ENCODE measurements at regions not wholly inside any gene's neighbourhood (a gene's known extent, or its start where the extent isn't known, plus 50 kb on each side); places are given as distances from the start of the nearest gene placed in this dataset.

DNA sequence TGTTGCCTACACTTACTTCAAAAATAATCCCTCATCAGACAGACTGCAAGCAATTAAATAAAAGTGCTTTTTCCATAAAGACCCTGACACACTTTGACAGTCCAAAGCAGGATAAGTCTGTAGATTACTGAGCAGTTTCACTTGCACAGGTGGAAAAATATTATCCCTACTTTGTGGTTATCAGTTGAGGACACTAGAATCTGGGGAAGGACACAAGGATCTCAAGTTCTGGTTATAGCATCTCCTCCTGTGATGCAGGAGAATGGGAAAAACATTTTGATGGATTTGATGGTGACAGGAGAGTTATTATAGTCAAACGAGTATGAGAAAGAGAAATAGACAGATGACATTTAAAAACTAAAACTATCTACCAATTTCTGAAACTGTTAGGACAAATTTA, 122.9 kb upstream of the PCDH9 start:
- Histone ChIP-seq H3K9ac (no peak overlapping the region), H4K20me1 (ENCODE audit: insufficient read depth) (no peaks in the 10 kb centered on the region), H3K4me3 (IDR thresholded peaks at IDR 0.05; ENCODE audit: insufficient read depth, low read depth, low read length) (no peak overlapping the region), H3K4me2 (no peak overlapping the region), H2AFZ (ENCODE audit: low read depth) (no peak overlapping the region), H3K36me3 (ENCODE audit: insufficient read depth) (no peaks in the 10 kb centered on the region), H3K4me1 (ENCODE audit: low read depth, poor library complexity, severe bottlenecking) (no peaks in the 10 kb centered on the region), H3K79me2 (ENCODE audit: insufficient read depth, low read depth) (no peaks in the 10 kb centered on the region), H3K27ac (no peak overlapping the region), H3K27me3 (ENCODE audit: insufficient read depth, low read depth) (no peaks in the 10 kb centered on the region)
- TF ChIP-seq, protein P1, sequence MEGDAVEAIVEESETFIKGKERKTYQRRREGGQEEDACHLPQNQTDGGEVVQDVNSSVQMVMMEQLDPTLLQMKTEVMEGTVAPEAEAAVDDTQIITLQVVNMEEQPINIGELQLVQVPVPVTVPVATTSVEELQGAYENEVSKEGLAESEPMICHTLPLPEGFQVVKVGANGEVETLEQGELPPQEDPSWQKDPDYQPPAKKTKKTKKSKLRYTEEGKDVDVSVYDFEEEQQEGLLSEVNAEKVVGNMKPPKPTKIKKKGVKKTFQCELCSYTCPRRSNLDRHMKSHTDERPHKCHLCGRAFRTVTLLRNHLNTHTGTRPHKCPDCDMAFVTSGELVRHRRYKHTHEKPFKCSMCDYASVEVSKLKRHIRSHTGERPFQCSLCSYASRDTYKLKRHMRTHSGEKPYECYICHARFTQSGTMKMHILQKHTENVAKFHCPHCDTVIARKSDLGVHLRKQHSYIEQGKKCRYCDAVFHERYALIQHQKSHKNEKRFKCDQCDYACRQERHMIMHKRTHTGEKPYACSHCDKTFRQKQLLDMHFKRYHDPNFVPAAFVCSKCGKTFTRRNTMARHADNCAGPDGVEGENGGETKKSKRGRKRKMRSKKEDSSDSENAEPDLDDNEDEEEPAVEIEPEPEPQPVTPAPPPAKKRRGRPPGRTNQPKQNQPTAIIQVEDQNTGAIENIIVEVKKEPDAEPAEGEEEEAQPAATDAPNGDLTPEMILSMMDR (conservative IDR thresholded peaks at IDR 0.05; ENCODE audit: low read depth, low read length): no peak

DNA sequence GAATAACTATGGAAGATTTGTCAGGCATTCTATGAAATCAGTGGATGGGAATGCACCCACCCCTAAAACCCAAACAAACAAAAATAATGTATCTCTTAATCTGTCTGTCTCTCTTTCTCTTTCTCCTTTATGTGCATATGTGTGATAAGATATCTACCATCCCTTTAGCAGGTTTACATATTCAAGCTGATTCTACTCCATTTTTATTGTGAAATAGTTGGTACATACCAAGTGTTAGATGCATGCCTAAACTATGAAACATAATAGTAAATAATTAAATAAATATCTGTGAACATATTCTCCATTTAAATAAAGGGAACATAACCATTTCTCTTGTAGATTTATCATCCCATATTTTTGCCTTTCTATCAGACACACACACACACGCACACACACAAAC, 121.8 kb upstream of the PCDH9 start:
- Histone ChIP-seq H3K4me2 (no peak overlapping the region), H3K36me3 (ENCODE audit: insufficient read depth) (no peaks in the 10 kb centered on the region), H2AFZ (ENCODE audit: low read depth) (no peak overlapping the region), H3K4me1 (ENCODE audit: low read depth, poor library complexity, severe bottlenecking) (no peaks in the 10 kb centered on the region), H3K27ac (no peak overlapping the region), H3K27me3 (ENCODE audit: insufficient read depth, low read depth) (no peaks in the 10 kb centered on the region), H3K4me3 (IDR thresholded peaks at IDR 0.05; ENCODE audit: insufficient read depth, low read depth, low read length) (no peak overlapping the region), H3K79me2 (ENCODE audit: insufficient read depth, low read depth) (no peaks in the 10 kb centered on the region), H3K9ac (no peak overlapping the region), H4K20me1 (ENCODE audit: insufficient read depth) (no peaks in the 10 kb centered on the region)
- TF ChIP-seq, protein P1 (conservative IDR thresholded peaks at IDR 0.05; ENCODE audit: low read depth, low read length): no peak

DNA sequence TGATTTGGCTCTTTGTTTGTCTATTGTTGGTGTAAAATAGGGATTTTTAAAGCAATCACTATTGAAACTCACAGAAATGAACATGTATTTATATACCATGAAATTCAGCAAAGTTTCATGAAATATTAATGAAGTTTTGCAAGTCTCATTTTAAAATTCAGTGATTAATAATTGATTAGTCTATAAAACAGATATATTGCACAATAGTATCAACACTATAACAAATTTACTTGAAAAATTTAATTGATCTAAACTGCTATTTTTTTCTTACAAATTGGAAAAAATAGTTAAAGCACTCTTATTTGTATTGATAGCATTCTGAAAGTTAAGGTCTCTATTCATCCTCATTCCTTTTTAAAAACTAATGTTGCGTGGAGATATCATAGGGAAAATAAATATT, 121.0 kb upstream of the PCDH9 start:
- Histone ChIP-seq H3K4me1 (ENCODE audit: low read depth, poor library complexity, severe bottlenecking) (no peaks in the 10 kb centered on the region), H2AFZ (ENCODE audit: low read depth) (no peak overlapping the region), H3K36me3 (ENCODE audit: insufficient read depth) (no peaks in the 10 kb centered on the region), H3K79me2 (ENCODE audit: insufficient read depth, low read depth) (no peaks in the 10 kb centered on the region), H3K9ac (no peak overlapping the region), H3K27ac (no peak overlapping the region), H3K4me2 (no peak overlapping the region), H3K27me3 (ENCODE audit: insufficient read depth, low read depth) (no peaks in the 10 kb centered on the region), H3K4me3 (IDR thresholded peaks at IDR 0.05; ENCODE audit: insufficient read depth, low read depth, low read length) (no peak overlapping the region), H4K20me1 (ENCODE audit: insufficient read depth) (no peaks in the 10 kb centered on the region)
- TF ChIP-seq, protein P1 (conservative IDR thresholded peaks at IDR 0.05; ENCODE audit: low read depth, low read length): no peak

DNA sequence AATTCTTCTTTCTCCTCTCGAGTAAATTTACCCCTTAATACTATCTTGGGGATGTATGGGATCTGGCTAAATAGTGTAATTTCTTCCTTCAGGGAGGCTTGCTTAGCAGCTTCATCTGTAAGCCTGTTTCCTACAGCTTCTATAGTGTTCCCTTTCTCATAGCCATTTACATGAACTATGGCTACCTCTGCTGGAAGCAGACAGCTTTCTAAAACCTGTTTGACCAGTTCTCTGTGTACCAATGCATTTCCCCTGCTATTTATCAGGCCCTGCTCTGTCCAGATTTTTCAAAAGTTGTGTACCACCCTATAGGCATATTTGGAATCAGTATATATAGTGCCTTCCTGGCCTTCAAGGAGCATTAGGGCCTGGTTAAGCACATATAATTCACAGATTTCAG, 113.6 kb upstream of the PCDH9 start:
- Histone ChIP-seq H2AFZ (ENCODE audit: low read depth) (no peak overlapping the region), H3K4me3 (IDR thresholded peaks at IDR 0.05; ENCODE audit: insufficient read depth, low read depth, low read length) (no peak overlapping the region)
- TF ChIP-seq, protein P1 (conservative IDR thresholded peaks at IDR 0.05; ENCODE audit: low read depth, low read length): no peak

More for the DNA sequence above, 113.6 kb upstream of the PCDH9 start:
- no peaks in the 10 kb centered on the region for H3K36me3 ChIP-seq (ENCODE audit: insufficient read depth)
- no peaks in the 10 kb centered on the region for H3K79me2 ChIP-seq (ENCODE audit: insufficient read depth, low read depth)
- H3K4me2 ChIP-seq: no peak overlapping the region
- no peak overlapping the region for H3K27ac ChIP-seq
- no peaks in the 10 kb centered on the region for H4K20me1 ChIP-seq (ENCODE audit: insufficient read depth)
- H3K4me1 ChIP-seq (ENCODE audit: low read depth, poor library complexity, severe bottlenecking): no peaks in the 10 kb centered on the region
- no peak overlapping the region for H3K9ac ChIP-seq
- H3K27me3 ChIP-seq (ENCODE audit: insufficient read depth, low read depth): no peaks in the 10 kb centered on the region
